ENCODE measurements at regions not wholly inside any gene's neighbourhood (a gene's known extent, or its start where the extent isn't known, plus 50 kb on each side); places are given as distances from the start of the nearest gene placed in this dataset.
"Not testable (repeated sequence)": the region's sequence is repeated elsewhere in the genome, so short reads cannot be mapped to it uniquely, and the experiment has no call there.

DNA sequence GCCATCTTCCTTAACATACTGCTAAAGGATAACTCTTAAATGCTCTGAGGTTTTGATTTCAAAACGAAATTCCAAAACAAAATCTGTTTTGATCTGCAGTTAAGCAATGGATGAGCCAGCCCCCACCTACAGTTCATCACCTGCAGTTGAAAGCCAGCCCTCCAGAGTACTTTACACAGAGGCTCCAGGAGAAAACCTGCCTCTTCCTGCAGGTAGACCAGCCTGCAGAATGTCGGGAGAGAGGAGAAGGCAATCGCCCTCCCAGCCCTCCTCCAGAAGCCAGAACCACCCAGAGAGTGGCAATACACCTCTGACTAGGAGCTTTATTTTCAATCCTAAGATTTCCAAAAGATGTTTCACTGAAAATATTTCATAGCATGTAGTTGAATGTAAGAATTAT lies 798.1 kb downstream of the GATA3 start:
- no peak for FAIRE-seq

DNA sequence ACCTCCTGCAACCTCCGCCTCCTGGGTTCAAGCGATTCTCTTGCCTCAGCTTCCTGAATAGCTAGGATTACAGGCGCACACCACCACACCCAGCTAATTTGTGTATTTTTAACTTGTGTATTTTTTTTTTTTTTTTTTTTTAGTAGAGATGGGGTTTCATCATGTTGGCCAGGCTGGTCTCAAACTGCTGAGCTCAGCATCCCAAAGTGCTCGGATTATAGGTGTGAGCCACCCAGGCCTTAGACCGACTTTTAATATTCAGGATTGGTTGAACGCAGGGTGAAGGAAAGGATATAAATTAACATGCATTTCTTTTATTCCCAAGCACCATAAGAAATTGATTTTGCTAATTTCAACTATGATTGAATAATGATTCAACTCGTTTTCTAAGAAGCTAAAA lies 798.6 kb downstream of the GATA3 start:
- DNase-seq (ENCODE audit: low spot score) (no peak), FAIRE-seq (no peak)

More for the DNA sequence above, 798.1 kb downstream of the GATA3 start:
- DNase-seq (ENCODE audit: low spot score): no peak

DNA sequence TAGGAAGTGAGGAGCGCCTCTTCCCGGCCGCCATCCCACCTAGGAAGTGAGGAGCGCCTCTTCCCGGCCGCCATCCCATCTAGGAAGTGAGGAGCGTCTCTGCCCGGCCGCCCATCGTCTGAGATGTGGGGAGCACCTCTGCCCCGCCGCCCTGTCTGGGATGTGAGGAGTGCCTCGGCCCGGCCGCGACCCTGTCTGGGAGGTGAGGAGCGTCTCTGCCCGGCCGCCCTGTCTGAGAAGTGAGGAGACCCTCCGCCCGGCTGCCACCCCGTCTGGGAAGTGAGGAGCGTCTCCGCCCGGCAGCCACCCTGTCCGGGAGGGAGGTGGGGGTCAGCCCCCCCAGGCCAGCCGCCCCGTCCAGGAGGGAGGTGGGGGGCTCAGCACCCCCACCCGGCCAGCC lies 814.4 kb downstream of the GATA3 start:
- not testable (repeated sequence) for DNase-seq (ENCODE audit: low spot score); FAIRE-seq

DNA sequence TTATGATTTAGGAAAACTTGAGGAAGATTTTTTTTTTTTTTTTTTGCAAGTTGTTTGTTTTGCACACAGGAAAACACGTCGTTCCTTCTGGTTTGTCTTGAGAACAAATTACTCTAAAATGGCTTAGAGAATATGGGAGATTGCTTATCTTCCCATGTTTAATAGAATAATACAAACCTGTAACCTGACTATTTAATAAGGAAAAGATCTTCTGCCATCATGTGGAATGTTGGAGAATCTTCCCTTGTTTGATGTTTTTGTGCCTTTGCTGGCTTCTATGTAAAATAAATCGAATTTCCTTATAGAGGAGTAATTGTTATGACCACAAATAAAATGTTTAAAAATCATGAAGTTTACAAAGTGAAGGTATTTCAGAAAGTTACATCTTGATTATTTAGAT lies 818.8 kb downstream of the GATA3 start:
- FAIRE-seq (no peak), DNase-seq (ENCODE audit: low spot score) (peak; percentile 18)

DNA sequence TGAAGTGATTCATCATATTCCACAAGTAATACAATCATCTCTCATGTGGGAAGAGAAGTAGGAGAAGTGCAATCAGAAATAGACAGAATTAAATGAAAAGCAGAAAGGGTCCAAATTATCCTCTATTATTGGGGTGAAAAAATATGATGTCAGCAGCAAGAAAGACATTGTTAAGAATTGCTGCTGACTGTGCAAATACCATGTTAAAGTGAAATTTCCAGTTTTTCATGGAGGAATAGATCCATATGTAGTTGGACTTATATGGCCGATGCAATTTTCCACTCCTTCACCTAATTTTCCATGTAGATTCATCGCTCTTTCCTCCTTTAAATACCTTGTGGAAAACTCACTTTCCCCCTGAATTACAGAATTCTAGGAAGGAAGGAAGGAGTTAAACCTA lies 819.8 kb downstream of the GATA3 start:
- FAIRE-seq (no peak), DNase-seq (ENCODE audit: low spot score) (no peak)

DNA sequence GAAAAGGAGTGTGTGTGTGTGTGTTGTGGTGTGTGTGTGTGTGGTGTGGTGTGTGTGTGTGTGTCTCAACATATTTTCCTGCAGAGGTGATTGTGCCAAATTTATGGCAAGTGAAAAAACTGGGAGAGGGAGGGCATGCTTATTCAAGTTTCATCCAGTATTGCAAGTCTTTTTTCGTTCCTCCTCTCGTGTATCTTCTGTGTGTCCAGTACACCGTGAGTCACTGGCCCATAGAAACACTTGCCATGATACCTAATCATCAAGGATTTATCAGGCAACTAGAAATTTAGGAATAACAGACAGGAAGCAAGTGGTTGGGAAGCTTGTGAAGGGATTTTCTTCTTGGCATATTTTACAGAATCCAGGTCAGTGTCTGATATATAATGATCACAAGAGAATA lies 820.5 kb downstream of the GATA3 start:
- FAIRE-seq (no peak), DNase-seq (ENCODE audit: low spot score) (no peak)

DNA sequence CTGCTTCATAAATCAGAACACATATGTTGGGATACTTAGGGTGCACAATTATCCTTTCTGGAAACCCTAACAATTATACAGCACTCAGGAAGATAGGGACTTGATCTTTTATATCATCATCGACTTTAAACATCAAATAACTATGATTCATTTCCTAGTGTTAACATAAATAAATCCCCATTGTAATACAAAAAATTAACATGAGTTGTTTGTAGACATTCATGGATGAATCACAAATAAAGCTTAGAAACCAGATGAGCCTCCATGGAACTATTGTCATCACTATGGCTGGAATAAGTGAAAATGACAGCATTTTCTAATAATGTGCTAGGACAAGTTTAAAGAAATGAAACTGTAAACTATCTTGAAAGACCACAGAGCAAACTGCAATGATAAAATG lies 821.7 kb downstream of the GATA3 start:
- no peak for FAIRE-seq
- no peak for DNase-seq (ENCODE audit: low spot score)

DNA sequence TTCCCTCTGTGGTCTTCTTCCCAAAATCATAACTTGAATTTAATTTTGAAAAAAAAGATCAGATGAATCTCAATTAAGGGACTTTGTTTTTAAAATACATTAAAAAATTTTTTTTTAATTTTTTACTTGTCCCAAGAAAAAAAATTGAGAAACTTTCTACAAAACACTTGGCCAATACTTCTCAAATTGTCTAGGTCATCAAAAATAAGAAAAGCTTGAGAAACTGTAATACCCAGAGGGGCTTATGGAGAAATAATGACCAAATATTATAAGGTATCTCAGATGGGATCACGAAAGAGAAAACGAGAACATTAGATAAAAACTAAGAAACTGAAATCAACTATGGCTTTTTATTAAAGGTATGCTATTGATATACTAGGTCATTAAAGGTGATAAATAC lies 835.0 kb downstream of the GATA3 start:
- FAIRE-seq: no peak
- DNase-seq (ENCODE audit: low spot score): no peak

DNA sequence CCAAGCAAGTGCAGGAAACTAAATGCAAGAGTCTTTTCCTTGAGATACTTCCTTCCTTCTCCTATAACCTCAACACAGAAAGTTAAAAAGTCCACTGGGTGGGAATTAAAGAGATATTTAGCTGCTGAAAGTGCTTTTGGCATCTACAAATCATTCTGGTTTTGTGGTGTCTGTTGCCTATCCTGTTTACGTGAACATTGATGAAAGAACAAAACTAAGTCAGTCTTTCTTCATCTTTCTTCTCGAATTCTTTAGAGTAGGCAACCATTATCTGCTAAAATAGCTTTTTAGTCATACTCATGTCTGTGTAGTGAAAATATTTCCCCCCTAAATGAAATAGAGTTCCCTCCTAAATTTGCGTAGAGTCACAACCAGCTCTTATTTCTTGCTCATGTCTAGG lies 838.6 kb downstream of the GATA3 start:
- DNase-seq (ENCODE audit: low spot score): no peak
- no peak for FAIRE-seq

DNA sequence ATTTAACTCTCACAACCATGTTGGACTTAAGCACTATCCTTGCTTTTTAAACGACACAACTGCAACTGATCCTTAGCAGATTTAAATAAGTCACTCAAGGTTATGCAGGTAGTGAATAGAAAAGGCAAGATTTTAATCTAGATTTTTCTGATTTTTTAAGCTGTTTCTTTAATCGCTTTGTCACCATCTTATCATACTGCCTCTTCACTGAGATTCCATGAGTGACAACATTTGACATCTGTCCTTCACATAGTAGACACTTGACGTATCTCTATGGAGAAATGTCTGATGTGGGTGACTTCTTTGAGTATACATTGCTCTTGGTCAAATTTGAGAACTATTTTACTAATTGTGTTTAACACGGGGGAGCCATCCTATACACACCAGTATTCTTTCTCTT lies 839.7 kb downstream of the GATA3 start:
- no peak for FAIRE-seq
- no peak for DNase-seq (ENCODE audit: low spot score)

DNA sequence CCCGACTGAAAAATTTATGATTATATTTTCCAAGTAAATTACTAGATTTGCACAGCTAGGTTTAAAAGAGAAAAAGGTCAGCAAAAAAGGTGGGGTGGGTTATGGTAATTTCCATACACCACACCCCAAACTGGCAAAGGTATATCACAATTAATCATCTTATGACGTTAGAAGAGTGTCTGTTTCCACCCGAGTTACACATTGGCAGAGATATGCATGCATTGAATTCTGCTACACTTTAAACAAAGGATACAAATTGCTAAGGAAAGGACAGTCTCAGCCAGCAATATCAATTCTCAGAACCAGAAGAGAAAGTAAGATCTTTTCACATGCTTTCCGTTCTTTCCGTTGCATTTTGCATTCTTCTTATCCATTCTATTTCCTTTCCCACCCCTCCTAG lies 843.3 kb downstream of the GATA3 start:
- FAIRE-seq (no peak), DNase-seq (ENCODE audit: low spot score) (no peak)

DNA sequence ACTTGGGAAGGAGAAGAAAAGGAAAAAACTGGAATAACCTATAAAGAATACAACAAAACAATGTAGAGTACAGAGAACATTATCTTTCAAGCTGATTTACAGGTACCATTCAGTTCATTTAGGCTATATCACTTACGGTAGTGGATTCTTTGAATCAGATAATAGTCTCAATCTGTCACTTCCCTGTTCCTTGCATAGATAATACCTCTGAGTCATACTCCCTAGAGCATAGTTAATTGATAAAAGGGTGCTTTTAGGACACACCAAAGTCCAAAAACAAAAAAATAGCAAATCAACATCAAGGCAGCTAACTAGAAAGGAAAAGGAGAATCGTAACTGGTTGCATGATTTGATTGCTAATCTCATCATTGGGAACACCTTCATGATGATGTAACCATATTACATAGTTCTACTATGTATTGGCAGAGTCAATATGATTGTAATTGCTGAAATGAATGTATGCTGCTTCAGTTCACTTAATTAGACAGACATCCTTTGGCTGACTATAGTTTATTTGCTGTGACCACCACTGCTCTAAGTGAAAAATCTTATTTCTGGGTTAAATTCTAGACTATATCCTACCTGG lies 844.4 kb downstream of the GATA3 start:
- no peak for DNase-seq (ENCODE audit: low spot score)
- FAIRE-seq: no peak

DNA sequence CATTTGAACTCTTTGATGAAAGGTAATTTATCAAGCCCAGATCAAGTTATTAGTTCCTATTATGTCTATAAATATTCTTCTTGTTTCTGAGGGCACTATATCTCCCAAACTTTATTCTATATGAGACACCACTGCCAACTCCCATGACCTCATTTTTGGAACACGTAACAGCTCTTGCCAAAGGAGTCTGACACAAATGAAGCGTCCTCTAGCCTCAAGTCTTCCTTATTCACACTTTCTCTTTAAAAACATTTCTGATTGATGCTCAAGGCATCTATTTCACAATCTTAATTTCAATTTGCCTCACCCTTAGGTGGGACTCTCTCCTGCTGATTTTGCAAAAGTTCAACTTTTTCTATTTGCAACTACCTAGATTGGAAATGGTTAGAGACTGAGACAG lies 848.4 kb downstream of the GATA3 start:
- DNase-seq (ENCODE audit: low spot score) (no peak), FAIRE-seq (no peak)

DNA sequence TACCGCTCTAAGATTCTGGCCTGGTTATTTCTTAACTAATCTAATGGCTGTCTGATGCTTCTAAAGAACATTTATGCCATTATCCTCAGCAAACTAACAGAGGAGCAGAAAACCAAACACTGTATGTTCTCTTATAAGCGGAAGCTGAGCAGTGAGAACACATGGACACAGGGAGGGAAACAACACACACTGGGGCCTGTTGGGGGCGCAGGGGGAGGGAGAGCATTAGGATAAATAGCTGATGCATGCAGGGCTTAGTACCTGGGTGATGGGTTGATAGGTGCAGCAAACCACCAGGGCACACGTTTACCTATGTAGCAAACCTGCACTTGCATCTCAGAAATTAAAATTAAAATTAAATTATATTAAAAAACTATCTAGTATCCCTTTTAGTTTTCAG lies 853.5 kb downstream of the GATA3 start:
- FAIRE-seq: no peak
- no peak for DNase-seq (ENCODE audit: low spot score)

DNA sequence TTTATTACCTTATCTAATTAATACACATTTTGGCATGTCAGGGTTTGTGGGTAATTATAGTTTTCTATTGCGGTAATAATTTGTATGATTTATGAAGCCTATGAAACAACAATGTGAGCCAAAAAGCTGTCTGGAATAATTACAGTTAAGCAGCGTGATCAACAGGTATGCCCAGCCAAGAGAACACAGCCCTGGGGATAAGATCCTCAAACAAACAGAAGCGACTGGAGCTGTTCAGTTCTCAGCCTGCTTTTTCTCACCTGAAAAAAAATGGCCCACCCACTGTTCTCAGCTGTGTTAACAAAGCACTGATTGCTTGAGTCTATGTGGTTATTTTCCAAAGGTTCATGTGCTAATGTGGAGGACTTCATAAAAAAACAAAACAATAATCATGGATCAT lies 855.8 kb downstream of the GATA3 start:
- no peak for FAIRE-seq
- DNase-seq (ENCODE audit: low spot score): no peak

DNA sequence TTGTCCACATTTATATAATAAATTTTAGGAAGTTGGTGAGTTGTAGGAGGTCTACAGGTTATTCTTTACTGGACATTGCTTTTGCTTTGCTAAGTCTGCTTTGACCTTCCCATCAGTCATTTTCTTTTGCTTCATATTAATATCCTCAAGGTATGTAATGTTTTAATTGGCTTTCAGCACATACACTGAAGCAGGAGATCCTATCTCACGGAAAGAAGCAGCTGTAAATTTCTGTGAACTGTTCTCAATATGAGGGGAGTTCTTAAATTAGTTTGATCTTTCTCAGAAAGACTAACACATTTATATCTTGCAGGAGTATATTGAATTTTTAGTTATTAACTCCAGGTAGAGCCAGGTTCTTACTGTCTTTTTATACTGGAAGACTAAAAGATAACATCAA lies 856.5 kb downstream of the GATA3 start:
- FAIRE-seq: no peak
- no peak for DNase-seq (ENCODE audit: low spot score)

DNA sequence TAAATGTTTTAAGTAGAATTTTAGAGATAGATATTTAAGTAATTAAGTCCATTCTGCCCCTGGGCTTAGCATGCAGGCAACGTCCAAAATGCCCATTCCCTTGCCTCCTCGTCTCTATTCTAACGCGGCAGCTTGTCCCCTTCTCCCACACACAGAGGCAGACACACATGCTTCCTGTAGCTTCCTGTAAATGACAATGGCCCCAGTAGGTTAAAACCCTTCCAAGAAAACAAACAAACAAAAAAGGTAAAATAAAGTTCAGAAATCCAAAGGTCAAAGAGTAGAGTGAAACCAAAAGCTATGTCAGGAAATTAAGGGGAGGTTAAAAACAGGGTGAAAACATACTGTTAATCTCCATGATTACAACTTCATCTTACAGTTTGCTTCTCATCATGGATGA lies 857.6 kb downstream of the GATA3 start:
- no peak for DNase-seq (ENCODE audit: low spot score)
- no peak for FAIRE-seq

DNA sequence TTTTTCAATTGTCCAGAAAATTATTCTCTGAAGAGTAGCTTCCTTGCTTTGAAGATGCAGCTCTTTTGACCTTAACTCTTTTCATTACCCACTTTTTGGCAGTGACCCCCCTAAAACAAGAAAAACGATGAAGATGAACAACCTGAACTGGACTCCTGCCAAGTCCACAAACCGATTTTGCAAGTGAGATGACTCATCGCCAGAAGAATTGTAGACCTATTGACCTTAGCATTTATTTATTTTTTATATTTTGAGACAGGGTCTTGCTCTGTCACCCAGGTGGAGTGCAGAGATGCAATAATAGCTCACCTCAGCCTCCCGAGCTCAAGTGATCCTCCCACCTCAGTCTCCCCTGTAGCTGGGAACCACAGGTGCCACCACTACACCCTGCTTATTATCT lies 859.2 kb downstream of the GATA3 start:
- DNase-seq (ENCODE audit: low spot score): no peak
- FAIRE-seq: no peak

DNA sequence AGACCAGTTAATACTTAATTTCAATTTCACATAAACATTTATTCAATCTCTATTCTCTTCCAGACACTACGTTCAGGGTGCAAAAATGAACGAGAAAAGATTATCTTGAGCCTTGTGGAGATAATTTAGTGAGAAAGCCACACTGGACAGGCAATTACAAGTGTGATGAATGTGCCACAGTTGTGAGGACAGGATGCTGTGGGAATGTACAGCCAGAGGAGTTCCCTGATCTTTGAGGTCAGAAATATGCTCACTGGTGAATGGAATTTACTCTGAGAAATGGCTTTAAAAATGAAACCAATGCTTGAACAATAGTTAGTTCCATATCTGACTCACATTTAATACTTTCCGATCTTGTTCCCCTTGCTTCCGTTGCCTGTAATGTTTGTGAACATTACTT lies 864.8 kb downstream of the GATA3 start:
- FAIRE-seq (no peak), DNase-seq (ENCODE audit: low spot score) (no peak)

DNA sequence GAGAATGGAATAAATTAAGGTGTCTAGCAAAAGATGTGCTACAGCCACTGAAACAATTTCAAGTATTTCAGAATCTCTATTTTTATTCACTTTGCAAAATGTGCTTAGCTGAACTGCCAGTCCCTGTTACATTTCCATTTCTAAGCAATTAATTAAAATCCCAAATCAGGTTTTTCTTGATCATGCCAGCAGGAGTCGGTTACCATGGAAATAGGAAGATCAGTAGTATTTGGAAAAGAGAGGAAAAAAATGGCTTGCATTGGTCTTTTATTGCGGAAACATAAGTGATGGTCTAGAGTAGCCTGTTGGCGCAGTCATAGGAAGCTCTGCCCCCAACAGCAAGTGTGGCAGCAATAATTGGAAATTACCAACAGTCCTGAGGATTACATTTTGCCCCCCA lies 867.1 kb downstream of the GATA3 start:
- no peak for DNase-seq (ENCODE audit: low spot score)
- FAIRE-seq: no peak

DNA sequence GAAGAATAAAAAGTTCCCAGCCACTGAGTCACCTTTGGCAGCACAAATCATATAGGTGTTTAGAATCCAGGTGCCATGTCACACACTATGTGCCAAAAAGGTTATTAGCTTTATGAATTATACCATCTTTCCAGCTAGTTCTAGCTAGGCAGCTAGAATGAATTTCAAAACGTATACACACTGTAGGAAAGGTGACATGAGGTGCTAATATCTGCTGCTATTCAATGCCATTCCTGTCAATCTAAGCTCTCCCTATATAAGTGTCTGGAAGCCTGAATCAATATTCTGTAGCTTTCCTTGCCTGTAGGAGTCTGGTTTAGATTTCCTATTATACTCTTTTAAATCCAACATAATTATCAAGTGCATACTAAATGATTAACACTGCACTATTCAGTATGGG lies 868.6 kb downstream of the GATA3 start:
- FAIRE-seq (no peak), DNase-seq (ENCODE audit: low spot score) (no peak)

DNA sequence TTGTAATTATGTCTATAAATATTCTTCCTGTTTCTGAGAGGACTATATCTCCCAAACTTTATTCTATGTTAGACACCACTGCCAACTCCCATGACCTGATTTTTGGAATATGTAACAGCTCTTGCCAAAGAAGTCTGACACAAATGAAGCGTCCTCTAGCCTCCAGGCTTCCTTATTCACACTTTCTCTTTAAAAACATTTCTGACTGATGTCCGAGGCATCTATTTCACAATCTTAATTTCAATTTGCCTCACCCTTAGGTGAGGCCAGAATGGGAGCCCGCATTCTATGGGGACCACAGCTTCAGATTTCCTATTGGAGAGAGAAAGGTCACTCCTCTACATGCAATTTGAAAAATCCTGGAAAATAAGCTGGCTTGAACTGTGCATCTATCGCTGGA lies 873.2 kb downstream of the GATA3 start:
- DNase-seq (ENCODE audit: low spot score) (no peak), FAIRE-seq (no peak)

DNA sequence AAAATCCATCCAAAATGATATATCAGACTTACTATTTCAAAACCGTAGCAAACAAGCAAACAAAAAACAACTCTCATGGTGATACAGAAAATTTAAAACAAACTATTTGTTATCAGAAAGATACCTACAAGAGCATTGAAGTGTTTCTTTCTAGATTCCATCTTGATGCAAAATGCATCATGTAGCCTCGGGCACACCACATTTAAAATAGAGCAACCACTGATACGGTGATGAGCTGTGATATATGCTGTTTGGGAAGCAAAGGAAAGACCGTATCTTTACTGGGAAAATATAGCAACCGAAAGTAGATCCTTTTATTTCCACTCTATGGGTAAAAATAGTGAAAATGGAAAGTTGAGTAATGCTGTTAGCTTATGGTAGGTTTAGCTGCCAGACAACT lies 892.0 kb downstream of the GATA3 start:
- FAIRE-seq (no peak), DNase-seq (ENCODE audit: low spot score) (no peak)

DNA sequence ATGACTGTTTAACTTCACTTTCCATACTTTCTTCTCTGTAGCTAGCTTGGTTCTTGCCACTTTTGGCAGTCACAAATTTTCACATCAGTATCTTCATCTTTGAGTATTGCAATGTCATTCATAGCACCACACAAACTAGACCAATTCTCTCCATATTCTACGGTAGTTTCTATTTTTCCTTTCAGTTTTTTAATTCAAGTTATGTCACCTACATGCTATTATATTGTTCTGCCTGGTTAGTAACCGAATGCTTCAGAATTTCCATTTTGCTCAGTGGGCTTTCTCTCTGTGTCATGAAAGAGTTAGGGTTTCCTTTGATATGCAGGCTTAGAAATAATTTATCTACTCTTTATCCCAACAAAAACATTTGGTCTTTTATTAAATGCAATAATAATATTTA lies 896.5 kb downstream of the GATA3 start:
- DNase-seq (ENCODE audit: low spot score) (no peak), FAIRE-seq (no peak)

Measured in RCC 7860 (cell line).